ENCODE measurements at regions not wholly inside any gene's neighbourhood (a gene's known extent, or its start where the extent isn't known, plus 50 kb on each side); places are given as distances from the start of the nearest gene placed in this dataset.
"Not testable (repeated sequence)": the region's sequence is repeated elsewhere in the genome, so short reads cannot be mapped to it uniquely, and the experiment has no call there.

GRCh38 chr13:100951016-100951415, 276.4 kb upstream of the TMTC4 start:
- Histone ChIP-seq H3K4me1 (no peaks in the 10 kb centered on the region), H3K4me3 (no peak overlapping the region), H3K36me3 (no peaks in the 10 kb centered on the region), H3K27me3 (no peaks in the 10 kb centered on the region), H3K9me3 (no peaks in the 10 kb centered on the region), H3K27ac (no peak overlapping the region)
- TF ChIP-seq POLR2A (IDR thresholded peaks at IDR 0.05) (no peak), CTCF (IDR thresholded peaks at IDR 0.05) (no peak), EP300 (IDR thresholded peaks at IDR 0.05) (no peak)
- no peak for DNase-seq (ENCODE audit: low spot score in 2 of 2)
- 79 to 82% methylated on average over 4 of the region's 4 CpGs for WGBS, 2 donors

GRCh38 chr13:100948937-100949336, 274.3 kb upstream of the TMTC4 start:
- not testable (repeated sequence) for DNase-seq (ENCODE audit: low spot score in 2 of 2); H3K4me1 ChIP-seq; H3K9me3 ChIP-seq; H3K4me3 ChIP-seq; H3K36me3 ChIP-seq; H3K27me3 ChIP-seq; H3K27ac ChIP-seq
- 84 to 92% methylated on average over 3 of the region's 3 CpGs for WGBS, 2 donors

GRCh38 chr13:100946588-100946987, 272.0 kb upstream of the TMTC4 start:
- WGBS, 2 donors = 91 to 98% methylated on average over 4 of the region's 4 CpGs

GRCh38 chr13:100944791-100945345, 270.3 kb upstream of the TMTC4 start:
- 72 to 73% methylated on average over 5 of the region's 5 CpGs for WGBS, 2 donors

More at GRCh38 chr13:100946588-100946987, 272.0 kb upstream of the TMTC4 start:
- Histone ChIP-seq H3K27me3 (no peaks in the 10 kb centered on the region), H3K36me3 (no peaks in the 10 kb centered on the region), H3K4me3 (no peak overlapping the region), H3K27ac (no peak overlapping the region), H3K4me1 (no peaks in the 10 kb centered on the region), H3K9me3 (no peaks in the 10 kb centered on the region)
- no peak for DNase-seq (ENCODE audit: low spot score in 2 of 2)
- TF ChIP-seq CTCF (IDR thresholded peaks at IDR 0.05) (no peak), EP300 (IDR thresholded peaks at IDR 0.05) (no peak), POLR2A (IDR thresholded peaks at IDR 0.05) (no peak)

GRCh38 chr13:100942742-100943141, 268.1 kb upstream of the TMTC4 start:
- Histone ChIP-seq H3K27me3 (no peaks in the 10 kb centered on the region), H3K36me3 (no peaks in the 10 kb centered on the region), H3K4me3 (no peak overlapping the region), H3K9me3 (no peaks in the 10 kb centered on the region), H3K4me1 (no peaks in the 10 kb centered on the region), H3K27ac (no peak overlapping the region)
- WGBS, 2 donors = 83 to 86% methylated on average over 1 of the region's 1 CpG
- no peak for DNase-seq (ENCODE audit: low spot score in 2 of 2)
- TF ChIP-seq CTCF (IDR thresholded peaks at IDR 0.05) (no peak), POLR2A (IDR thresholded peaks at IDR 0.05) (no peak), EP300 (IDR thresholded peaks at IDR 0.05) (no peak)

More at GRCh38 chr13:100944791-100945345, 270.3 kb upstream of the TMTC4 start:
- no peak for TF ChIP-seq EP300 (IDR thresholded peaks at IDR 0.05)
- no peak for TF ChIP-seq CTCF (IDR thresholded peaks at IDR 0.05)
- no peak for TF ChIP-seq POLR2A (IDR thresholded peaks at IDR 0.05)
- no peak overlapping the region for H3K27ac ChIP-seq
- no peaks in the 10 kb centered on the region for H3K36me3 ChIP-seq
- no peak overlapping the region for H3K4me3 ChIP-seq
- no peaks in the 10 kb centered on the region for H3K9me3 ChIP-seq
- H3K4me1 ChIP-seq = no peaks in the 10 kb centered on the region
- DNase-seq (ENCODE audit: low spot score in 2 of 2) = no peak
- H3K27me3 ChIP-seq = no peaks in the 10 kb centered on the region
